Transverse colon (tissue), 4 donors: ENCODE measurements at regions not wholly inside any gene's neighbourhood (a gene's known extent, or its start where the extent isn't known, plus 50 kb on each side); places are given as distances from the start of the nearest gene placed in this dataset.

ENCODE experiments used
- CTCF ChIP-seq, 5 experiments: fragments of 200-600 bp in 3 of 5; fragments of 450-650 bp in 2 of 5; sonication (generic) in 3 of 5; IDR thresholded peaks; 1 replicate in 2 of 5; 2 replicates in 3 of 5; pipeline ENCODE4 v1.5.1; 2016 to 2017; ENCODE audit warnings: antibody characterized with exemption in 5 of 5, inconsistent platforms in 3 of 5, mild to moderate bottlenecking in 2 of 5, moderate library complexity in 1 of 5
- POLR2A ChIP-seq: fragments of 450-650 bp; IDR thresholded peaks from one replicate; pipeline ENCODE4 v1.6.1; 2016; ENCODE audit warnings: antibody characterized with exemption, mild to moderate bottlenecking, moderate library complexity
- POLR2AphosphoS5 ChIP-seq, 3 donors: sonication (generic); formaldehyde crosslinking; IDR thresholded peaks; one replicate each; pipeline ENCODE4 v1.6.1; 2016; ENCODE audit warnings: antibody characterized with exemption in 3 of 3

- TF ChIP-seq CTCF (IDR thresholded peaks at IDR 0.05) (no peak), POLR2A (no peak), POLR2AphosphoS5 (IDR thresholded peaks at IDR 0.05) (no peak)
Observed at GRCh38 chr1:64403331-64403730, 66.6 kb upstream of the CACHD1 start.
